Smooth muscle cell (in vitro differentiated cells): ENCODE measurements at regions not wholly inside any gene's neighbourhood (a gene's known extent, or its start where the extent isn't known, plus 50 kb on each side); places are given as distances from the start of the nearest gene placed in this dataset.

Experiments
- DNase-seq: peaks from one replicate; lab custom pipeline; 2025; ENCODE audit not compliant: unreplicated experiment; lab: John Stamatoyannopoulos, UW
- H2AFZ ChIP-seq: fragments of 200-600 bp; sonication (generic); 2 replicates; pipeline ENCODE4 v1.6.0; 2016; ENCODE audit warnings: antibody characterized with exemption, low read depth, mild to moderate bottlenecking
- H3F3A ChIP-seq: fragments of 200-600 bp; sonication (generic); 2 replicates; pipeline ENCODE4 v1.6.0; 2017; ENCODE audit warnings: antibody characterized with exemption, low read depth
- H3K27ac ChIP-seq: fragments of 200-600 bp; sonication (generic); 2 replicates; pipeline ENCODE4 v1.5.1; 2016; ENCODE audit warnings: low read depth, mild to moderate bottlenecking
- H3K27me3 ChIP-seq: fragments of 200-600 bp; sonication (generic); 2 replicates; pipeline ENCODE4 v1.6.1; 2016; ENCODE audit warnings: low read depth, mild to moderate bottlenecking
- H3K36me3 ChIP-seq: fragments of 200-600 bp; sonication (generic); 2 replicates; pipeline ENCODE4 v1.5.1; 2016; ENCODE audit warnings: low read depth
- H3K4me1 ChIP-seq: fragments of 200-600 bp; sonication (generic); 2 replicates; pipeline ENCODE4 v1.5.1; 2016; ENCODE audit warnings: low read depth
- H3K4me2 ChIP-seq: fragments of 200-600 bp; sonication (generic); 2 replicates; pipeline ENCODE4 v1.6.0; 2016; ENCODE audit warnings: mild to moderate bottlenecking
- H3K4me3 ChIP-seq: fragments of 200-600 bp; sonication (generic); 2 replicates; pipeline ENCODE4 v1.5.1; 2016; ENCODE audit warnings: mild to moderate bottlenecking
- H3K79me2 ChIP-seq: fragments of 200-600 bp; sonication (generic); 2 replicates; pipeline ENCODE4 v1.6.0; 2016; ENCODE audit warnings: low read depth, mild to moderate bottlenecking
- H3K9ac ChIP-seq: fragments of 200-600 bp; sonication (generic); 2 replicates; pipeline ENCODE4 v1.6.0; 2016; ENCODE audit warnings: low read depth
- H3K9me3 ChIP-seq: fragments of 200-600 bp; sonication (generic); replicated peaks from 2 replicates; pipeline ENCODE4 v1.5.1; 2016; ENCODE audit warnings: low read depth
- H4K20me1 ChIP-seq: fragments of 200-600 bp; sonication (generic); 2 replicates; pipeline ENCODE4 v1.6.0; 2016; ENCODE audit warnings: low read depth
- whole genome bisulfite sequencing: methylation state at CpG from one replicate; pipeline ENCODE4 v1.1.7; 2016; ENCODE audit warnings: low lambda C conversion rate; 5-methylcytosine and 5-hydroxymethylcytosine counted together
- TF ChIP-seq, protein P1 (sequence below): fragments of 200-600 bp; sonication (generic); IDR thresholded peaks from 2 replicates; pipeline ENCODE4 v1.5.1; 2017; ENCODE audit warnings: borderline replicate concordance, mild to moderate bottlenecking, antibody characterized with exemption; ENCODE audit not compliant: insufficient read depth, poor library complexity, severe bottlenecking

DNA sequence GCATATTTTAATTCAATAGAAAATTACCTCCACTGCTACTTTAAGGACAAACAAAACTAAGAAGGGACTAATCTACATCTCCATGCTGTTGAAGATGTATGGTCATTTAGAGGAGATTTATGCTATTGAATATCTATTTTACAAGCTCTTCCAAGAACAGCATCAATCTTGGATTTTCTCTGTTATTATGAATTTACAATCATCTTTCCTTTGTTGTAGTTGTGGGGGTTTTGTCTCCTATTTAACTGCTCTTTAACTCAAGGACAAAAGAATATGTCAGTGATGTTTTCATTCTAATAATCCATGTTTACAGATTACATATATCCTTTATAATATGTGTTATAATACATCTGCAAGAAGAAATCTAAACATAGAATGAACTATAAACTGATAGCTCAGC is 907.8 kb downstream of the ROBO2 start:
- no peaks in the 10 kb centered on the region for H4K20me1 ChIP-seq
- H3K4me2 ChIP-seq: no peak overlapping the region
- H3F3A ChIP-seq: no peaks in the 10 kb centered on the region
- TF ChIP-seq, protein P1, sequence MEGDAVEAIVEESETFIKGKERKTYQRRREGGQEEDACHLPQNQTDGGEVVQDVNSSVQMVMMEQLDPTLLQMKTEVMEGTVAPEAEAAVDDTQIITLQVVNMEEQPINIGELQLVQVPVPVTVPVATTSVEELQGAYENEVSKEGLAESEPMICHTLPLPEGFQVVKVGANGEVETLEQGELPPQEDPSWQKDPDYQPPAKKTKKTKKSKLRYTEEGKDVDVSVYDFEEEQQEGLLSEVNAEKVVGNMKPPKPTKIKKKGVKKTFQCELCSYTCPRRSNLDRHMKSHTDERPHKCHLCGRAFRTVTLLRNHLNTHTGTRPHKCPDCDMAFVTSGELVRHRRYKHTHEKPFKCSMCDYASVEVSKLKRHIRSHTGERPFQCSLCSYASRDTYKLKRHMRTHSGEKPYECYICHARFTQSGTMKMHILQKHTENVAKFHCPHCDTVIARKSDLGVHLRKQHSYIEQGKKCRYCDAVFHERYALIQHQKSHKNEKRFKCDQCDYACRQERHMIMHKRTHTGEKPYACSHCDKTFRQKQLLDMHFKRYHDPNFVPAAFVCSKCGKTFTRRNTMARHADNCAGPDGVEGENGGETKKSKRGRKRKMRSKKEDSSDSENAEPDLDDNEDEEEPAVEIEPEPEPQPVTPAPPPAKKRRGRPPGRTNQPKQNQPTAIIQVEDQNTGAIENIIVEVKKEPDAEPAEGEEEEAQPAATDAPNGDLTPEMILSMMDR: no peak
- no peaks in the 10 kb centered on the region for H3K4me1 ChIP-seq
- no peaks in the 10 kb centered on the region for H3K9me3 ChIP-seq
- H3K9ac ChIP-seq: no peak overlapping the region
- peaks cover under 1% of the 10 kb centered on the region for H3K36me3 ChIP-seq
- no peak for DNase-seq
- no peak overlapping the region for H3K4me3 ChIP-seq
- no peak overlapping the region for H3K27ac ChIP-seq
- no peak overlapping the region for H2AFZ ChIP-seq
- no peaks in the 10 kb centered on the region for H3K27me3 ChIP-seq
- no peaks in the 10 kb centered on the region for H3K79me2 ChIP-seq

DNA sequence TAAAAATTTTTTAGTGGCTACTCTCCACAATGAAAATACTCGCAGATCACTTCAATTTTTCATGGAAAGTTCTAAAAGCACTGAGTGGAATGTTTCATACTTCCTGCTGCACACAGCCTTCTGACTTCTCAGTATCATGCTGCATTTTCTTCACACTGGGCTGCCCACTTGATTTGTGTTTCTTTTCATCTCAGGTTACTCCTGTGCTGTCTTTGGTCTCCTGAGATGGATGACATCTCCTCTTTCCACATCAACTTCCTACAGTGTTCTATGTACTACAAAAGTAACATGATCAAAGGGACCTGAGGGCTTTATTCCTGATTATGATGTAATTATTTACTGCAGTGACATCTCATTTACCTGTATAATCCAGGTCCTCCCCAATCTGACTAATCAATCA is 927.7 kb downstream of the ROBO2 start:
- Histone ChIP-seq H3K36me3 (no peaks in the 10 kb centered on the region), H3K27ac (no peak overlapping the region), H3K4me2 (no peak overlapping the region), H3K9ac (no peak overlapping the region), H4K20me1 (no peaks in the 10 kb centered on the region), H3F3A (no peaks in the 10 kb centered on the region), H3K4me1 (no peaks in the 10 kb centered on the region), H3K79me2 (no peaks in the 10 kb centered on the region), H3K27me3 (no peaks in the 10 kb centered on the region), H2AFZ (no peak overlapping the region), H3K9me3 (no peaks in the 10 kb centered on the region), H3K4me3 (no peak overlapping the region)
- 93% methylated on average over 1 of the region's 1 CpG for whole genome bisulfite sequencing
- DNase-seq: no peak
- TF ChIP-seq, protein P1: no peak

DNA sequence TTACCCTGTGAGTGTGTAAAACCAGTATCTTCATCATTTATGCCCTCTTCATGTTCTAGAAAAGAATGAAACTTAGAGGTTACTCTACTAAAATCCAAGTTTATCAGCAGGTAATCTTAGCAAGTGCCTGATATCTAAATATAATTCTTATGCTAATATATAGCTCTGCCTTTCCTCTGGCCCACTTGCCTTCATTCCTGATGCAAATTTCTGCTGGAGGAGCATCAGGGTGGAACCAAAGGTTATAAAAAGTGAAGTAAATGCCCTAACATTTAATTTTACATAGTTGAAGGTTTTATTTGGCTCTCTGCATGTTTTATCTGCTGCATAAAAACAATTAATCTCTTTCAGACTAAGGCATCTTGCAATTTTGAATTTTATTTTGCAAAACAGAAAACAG is 936.2 kb downstream of the ROBO2 start:
- no peak for DNase-seq
- H3K36me3 ChIP-seq: no peaks in the 10 kb centered on the region
- no peak overlapping the region for H3K4me2 ChIP-seq

DNA sequence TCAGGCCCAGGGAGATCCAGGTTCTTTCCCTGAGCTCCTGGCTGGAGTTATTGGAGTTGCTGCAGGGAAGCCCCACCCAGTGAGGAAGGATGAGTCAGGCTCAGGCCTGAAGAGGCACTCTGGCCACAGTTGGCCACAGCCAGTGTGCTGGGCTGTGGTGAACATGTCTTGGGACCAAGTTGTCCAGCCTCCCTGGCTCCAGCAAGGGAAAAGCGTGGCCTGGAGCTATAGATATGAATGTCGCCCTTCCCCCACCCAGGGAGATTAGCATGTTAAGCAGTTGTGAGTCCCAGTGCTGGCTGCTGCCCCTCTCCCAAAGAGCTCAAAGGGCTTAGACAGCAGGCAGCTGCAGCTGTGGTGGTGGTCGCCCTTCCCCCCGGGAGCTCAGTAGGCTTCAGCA is 963.2 kb downstream of the ROBO2 start:
- H3K27ac ChIP-seq: no peak overlapping the region
- H3K9me3 ChIP-seq: no peaks in the 10 kb centered on the region
- H3F3A ChIP-seq: no peaks in the 10 kb centered on the region
- H3K4me3 ChIP-seq: no peak overlapping the region
- TF ChIP-seq, protein P1: no peak
- H2AFZ ChIP-seq: no peak overlapping the region
- H4K20me1 ChIP-seq: no peaks in the 10 kb centered on the region
- H3K4me1 ChIP-seq: no peaks in the 10 kb centered on the region
- 89% methylated on average over 4 of the region's 4 CpGs for WGBS
- H3K27me3 ChIP-seq: no peaks in the 10 kb centered on the region
- DNase-seq: no peak
- H3K4me2 ChIP-seq: no peak overlapping the region
- no peaks in the 10 kb centered on the region for H3K79me2 ChIP-seq
- no peaks in the 10 kb centered on the region for H3K36me3 ChIP-seq
- no peak overlapping the region for H3K9ac ChIP-seq

More for the DNA sequence above, 936.2 kb downstream of the ROBO2 start:
- Histone ChIP-seq H3K9ac (no peak overlapping the region), H3K79me2 (no peaks in the 10 kb centered on the region), H3K27ac (no peak overlapping the region), H3F3A (no peaks in the 10 kb centered on the region), H3K27me3 (no peaks in the 10 kb centered on the region), H3K9me3 (no peaks in the 10 kb centered on the region), H4K20me1 (no peaks in the 10 kb centered on the region), H2AFZ (no peak overlapping the region), H3K4me3 (no peak overlapping the region), H3K4me1 (no peaks in the 10 kb centered on the region)
- TF ChIP-seq, protein P1: no peak
